H1 (cell line): ENCODE measurements at regions not wholly inside any gene's neighbourhood (a gene's known extent, or its start where the extent isn't known, plus 50 kb on each side); places are given as distances from the start of the nearest gene placed in this dataset.

Experiments
- CTCF ChIA-PET: fragments of 300-600 bp; sonication (Branson Sonifier 250); formaldehyde crosslinking; loops from one replicate; lab custom pipeline; 2021; ENCODE audit not compliant: partially characterized antibody; lab: Charles Lee
- POLR2A ChIA-PET: fragments of 300-600 bp; sonication (Branson Sonifier 250); formaldehyde crosslinking; loops from one replicate; lab custom pipeline; 2021; ENCODE audit warnings: inconsistent platforms; ENCODE audit not compliant: partially characterized antibody; lab: Charles Lee
- DNase-seq, 2 experiments: peaks; one replicate each; pipeline versions ENCODE4 v3.0.0 to v3.0.0-alpha.2; 2010 to 2022; ENCODE audit warnings: low spot score in 2 of 2, low read depth in 1 of 2, mixed read lengths in 1 of 2
- FAIRE-seq: peaks from 2 replicates; lab custom pipeline; 2011; peaks lifted over from hg19 to GRCh38; lab: Jason Lieb, UNC
- H2AFZ ChIP-seq: 2 replicates; pipeline ENCODE4 v1.8.1; 2012; ENCODE audit warnings: low read length, inconsistent platforms
- H2AK5ac ChIP-seq: 2 replicates; pipeline ENCODE4 v1.6.1; 2013; ENCODE audit warnings: low read depth, low read length
- H2BK120ac ChIP-seq: replicated peaks from 2 replicates; pipeline ENCODE3; 2013; ENCODE audit warnings: low read depth, low read length, inconsistent platforms
- H2BK12ac ChIP-seq: 2 replicates; pipeline ENCODE4 v1.6.1; 2013; ENCODE audit warnings: low read depth, low read length
- H2BK15ac ChIP-seq: 2 replicates; pipeline ENCODE4 v1.6.1; 2013; ENCODE audit warnings: low read length
- H2BK20ac ChIP-seq: 2 replicates; pipeline ENCODE4 v1.6.1; 2013; ENCODE audit warnings: low read length
- H2BK5ac ChIP-seq: 2 replicates; pipeline ENCODE4 v1.6.1; 2013; ENCODE audit warnings: low read depth, low read length
- H3K14ac ChIP-seq: 2 replicates; pipeline ENCODE4 v1.6.1; 2013; ENCODE audit warnings: inconsistent platforms; ENCODE audit not compliant: insufficient read length
- H3K18ac ChIP-seq: 2 replicates; pipeline ENCODE4 v1.6.1; 2013; ENCODE audit warnings: low read length; ENCODE audit errors: extremely low read depth
- H3K23ac ChIP-seq: 2 replicates; pipeline ENCODE4 v1.6.1; 2013; ENCODE audit warnings: inconsistent platforms; ENCODE audit not compliant: insufficient read length
- H3K23me2 ChIP-seq: 2 replicates; pipeline ENCODE4 v1.6.1; 2013; ENCODE audit warnings: low read depth, low read length
- H3K27ac ChIP-seq: 2 replicates; pipeline ENCODE4 v1.6.1; 2011; ENCODE audit warnings: low read depth, low read length, inconsistent platforms
- H3K27me3 ChIP-seq, 4 experiments: replicated peaks in 1 of 4; 1 replicate in 1 of 4; 2 replicates in 3 of 4; pipeline versions ENCODE4 v1.6.1 to v1.8.1; 2011 to 2013; ENCODE audit warnings: low read length in 3 of 4, mild to moderate bottlenecking in 3 of 4, inconsistent platforms in 2 of 4, mixed read lengths in 2 of 4, moderate library complexity in 1 of 4; ENCODE audit not compliant: control insufficient read depth in 3 of 4, insufficient read depth in 3 of 4; ENCODE audit errors: extremely low read depth in 1 of 4
- H3K36me3 ChIP-seq, 4 experiments: 2 replicates each; pipeline versions ENCODE4 v1.6.1 to v1.8.1; 2011 to 2013; ENCODE audit warnings: mild to moderate bottlenecking in 4 of 4, low read length in 3 of 4, moderate library complexity in 2 of 4, control low read depth in 1 of 4, inconsistent platforms in 1 of 4; ENCODE audit not compliant: insufficient read depth in 4 of 4, control insufficient read depth in 2 of 4
- H3K4ac ChIP-seq: replicated peaks from 2 replicates; pipeline ENCODE3; 2013; ENCODE audit warnings: low read length, low read depth, mixed read lengths, inconsistent platforms; ENCODE audit not compliant: insufficient read length
- H3K4me1 ChIP-seq, 4 experiments: replicated peaks in 1 of 4; 1 replicate in 1 of 4; 2 replicates in 3 of 4; pipeline versions ENCODE4 v1.6.1 to v1.8.1; 2011 to 2013; ENCODE audit warnings: low read length in 3 of 4, inconsistent platforms in 2 of 4, mixed read lengths in 1 of 4; ENCODE audit not compliant: insufficient read depth in 4 of 4, control insufficient read depth in 3 of 4
- H3K4me2 ChIP-seq, 2 experiments: 2 replicates each; pipeline versions ENCODE4 v1.6.1 to v1.8.1; 2011 to 2013; ENCODE audit warnings: low read depth in 2 of 2, low read length in 2 of 2, control low read depth in 1 of 2, inconsistent platforms in 1 of 2, mild to moderate bottlenecking in 1 of 2; ENCODE audit not compliant: insufficient read depth in 1 of 2
- H3K4me3 ChIP-seq, 4 experiments: fragments of 200-600, 300-600 bp in 1 of 4; sonication (generic), shearing (Covaris generic), sonication (Bioruptor Twin) in 1 of 4; 2 replicates each; pipeline versions ENCODE4 v1.5.1 to v1.8.1; 2011 to 2016; ENCODE audit warnings: low read length in 4 of 4, low read depth in 3 of 4, control low read depth in 2 of 4, inconsistent platforms in 2 of 4, mild to moderate bottlenecking in 2 of 4, mixed read lengths in 1 of 4, moderate library complexity in 1 of 4; ENCODE audit not compliant: insufficient read depth in 2 of 4; ENCODE audit errors: extremely low read depth in 1 of 4
- H3K56ac ChIP-seq: replicated peaks from 2 replicates; pipeline ENCODE3; 2013; ENCODE audit warnings: low read depth, mild to moderate bottlenecking, mixed read lengths, low read length, inconsistent platforms; ENCODE audit not compliant: insufficient read length
- H3K79me1 ChIP-seq: 2 replicates; pipeline ENCODE4 v1.6.1; 2013; ENCODE audit warnings: low read depth, low read length, control low read depth
- H3K79me2 ChIP-seq, 2 experiments: 2 replicates each; pipeline versions ENCODE4 v1.6.1 to v1.8.1; 2012 to 2013; ENCODE audit warnings: low read length in 2 of 2, mild to moderate bottlenecking in 2 of 2, inconsistent platforms in 1 of 2; ENCODE audit not compliant: insufficient read depth in 2 of 2, control insufficient read depth in 1 of 2
- H3K9ac ChIP-seq, 4 experiments: replicated peaks in 1 of 4; 1 replicate in 1 of 4; 2 replicates in 3 of 4; pipeline versions ENCODE4 v1.6.1 to v1.8.1; 2011 to 2013; ENCODE audit warnings: low read depth in 3 of 4, low read length in 3 of 4, control low read depth in 2 of 4, mild to moderate bottlenecking in 2 of 4, moderate library complexity in 2 of 4, inconsistent platforms in 1 of 4; ENCODE audit errors: extremely low read depth in 1 of 4
- H3K9me3 ChIP-seq, 2 experiments: 2 replicates each; pipeline versions ENCODE4 v1.6.1 to v1.8.1; 2012 to 2013; ENCODE audit warnings: mild to moderate bottlenecking in 2 of 2, moderate library complexity in 2 of 2, control low read depth in 1 of 2, inconsistent platforms in 1 of 2, low read depth in 1 of 2, low read length in 1 of 2, mixed read lengths in 1 of 2; ENCODE audit not compliant: insufficient read depth in 2 of 2
- H4K20me1 ChIP-seq, 2 experiments: replicated peaks in 1 of 2; 2 replicates each; pipeline versions ENCODE3 to v1.8.1; 2011 to 2013; ENCODE audit warnings: inconsistent platforms in 2 of 2, low read length in 2 of 2, mild to moderate bottlenecking in 1 of 2; ENCODE audit not compliant: insufficient read depth in 2 of 2, control insufficient read depth in 1 of 2
- H4K5ac ChIP-seq: 2 replicates; pipeline ENCODE4 v1.6.1; 2013; ENCODE audit warnings: low read length, low read depth, mixed read lengths, inconsistent platforms; ENCODE audit not compliant: insufficient read length
- H4K8ac ChIP-seq: 2 replicates; pipeline ENCODE4 v1.8.0; 2013; ENCODE audit warnings: mild to moderate bottlenecking, moderate library complexity, low read length, inconsistent platforms; ENCODE audit not compliant: insufficient read depth; ENCODE audit errors: extremely low read depth
- H4K91ac ChIP-seq: replicated peaks from 2 replicates; pipeline ENCODE3; 2013; ENCODE audit warnings: low read length, mixed read lengths, inconsistent platforms; ENCODE audit not compliant: insufficient read length
- BCL11A ChIP-seq, 2 experiments: IDR thresholded peaks; one replicate each; pipeline ENCODE4 v1.6.1; 2011; ENCODE audit warnings: low read depth in 2 of 2, low read length in 2 of 2, mild to moderate bottlenecking in 2 of 2
- CTCF ChIP-seq, 3 experiments: IDR thresholded peaks; 1 replicate in 2 of 3; 2 replicates in 1 of 3; pipeline versions ENCODE4 v1.5.1 to v1.6.1; 2011; ENCODE audit warnings: low read length in 3 of 3, mild to moderate bottlenecking in 3 of 3, inconsistent platforms in 2 of 3, low read depth in 1 of 3, moderate library complexity in 1 of 3; ENCODE audit not compliant: insufficient read depth in 1 of 3; ENCODE audit errors: control extremely low read depth in 1 of 3
- E2F6 ChIP-seq: IDR thresholded peaks from 2 replicates; pipeline ENCODE4 v1.6.1; 2012; ENCODE audit warnings: inconsistent platforms
- EGR1 ChIP-seq: IDR thresholded peaks from 2 replicates; pipeline ENCODE4 v1.6.1; 2011; ENCODE audit warnings: low read depth, low read length, borderline replicate concordance
- KDM4A ChIP-seq: IDR thresholded peaks from one replicate; pipeline ENCODE4 v1.7.1; 2012; ENCODE audit warnings: low read depth, mild to moderate bottlenecking, moderate library complexity, low read length, inconsistent platforms; ENCODE audit not compliant: severe bottlenecking
- POLR2A ChIP-seq, 2 experiments: IDR thresholded peaks; 1 replicate in 1 of 2; 2 replicates in 1 of 2; pipeline ENCODE4 v1.6.1; 2011; ENCODE audit warnings: low read depth in 2 of 2, low read length in 2 of 2, mild to moderate bottlenecking in 2 of 2; ENCODE audit errors: control extremely low read depth in 1 of 2
- POLR2AphosphoS5 ChIP-seq: IDR thresholded peaks from 2 replicates; pipeline ENCODE4 v1.6.1; 2011; ENCODE audit warnings: low read depth, low read length
- POU5F1 ChIP-seq: IDR thresholded peaks from 2 replicates; pipeline ENCODE4 v1.6.1; 2011; ENCODE audit warnings: low read depth, mild to moderate bottlenecking, low read length, moderate library complexity
- RFX5 ChIP-seq: IDR thresholded peaks from 2 replicates; pipeline ENCODE4 v1.6.1; 2011; ENCODE audit warnings: low read depth, low read length, improper control_type of control experiment, borderline replicate concordance
- SIRT6 ChIP-seq: IDR thresholded peaks from one replicate; pipeline ENCODE4 v1.7.1; 2012; ENCODE audit warnings: low read length, inconsistent platforms
- USF2 ChIP-seq: IDR thresholded peaks from 2 replicates; pipeline ENCODE4 v1.6.1; 2011; ENCODE audit warnings: low read length, improper control_type of control experiment
- WGBS, 2 experiments: shearing (Covaris generic) in 1 of 2; methylation state at CpG; one replicate each; pipeline versions ENCODE4 v1.1.6 to v1.1.7; 2013 to 2015; ENCODE audit warnings: low lambda C conversion rate in 2 of 2, mixed read lengths in 2 of 2, inconsistent platforms in 1 of 2, low coverage in 1 of 2, missing lambda C conversion rate in 1 of 2; ENCODE audit not compliant: insufficient replicate concordance in 2 of 2, insufficient coverage in 1 of 2, insufficient read length in 1 of 2; ENCODE audit errors: extremely low coverage in 1 of 2, missing lambda C conversion rate in 1 of 2; 5-methylcytosine and 5-hydroxymethylcytosine counted together

GRCh38 chr2:150759106-150759505 lies 271.6 kb upstream of the RND3 start:
- Histone ChIP-seq H3K18ac (no peak overlapping the region), H3K4me3 (no peak overlapping the region), H4K8ac (no peak overlapping the region), H3K79me2 (no peaks in the 10 kb centered on the region), H3K4me2 (no peak overlapping the region), H4K91ac (no peak overlapping the region), H3K27me3 (no peaks in the 10 kb centered on the region), H3K9ac (no peak overlapping the region), H2BK12ac (no peak overlapping the region), H3K9me3 (0 out of 4 replicates have a peak, but pooled peaks cover 0 to 9% of the 10 kb centered on the region in 2 experiments), H3K36me3 (no peaks in the 10 kb centered on the region), H3K4ac (no peak overlapping the region), H3K23ac (no peak overlapping the region), H4K5ac (no peak overlapping the region), H4K20me1 (no peaks in the 10 kb centered on the region), H3K23me2 (no peaks in the 10 kb centered on the region), H3K4me1 (peaks cover 0 to 2% (median under 1%) of the 10 kb centered on the region in 4 experiments; a peak in 1 of 7 replicates), H3K56ac (no peak overlapping the region), H3K79me1 (no peaks in the 10 kb centered on the region), H2BK20ac (no peak overlapping the region), H2AFZ (no peak overlapping the region), H2BK5ac (no peak overlapping the region), H3K27ac (no peak overlapping the region), H2BK120ac (no peak overlapping the region), H2AK5ac (no peak overlapping the region), H2BK15ac (no peak overlapping the region), H3K14ac (no peak overlapping the region)
- ChIA-PET CTCF (interaction anchor here (0.8 kb wide), 1 partner anchor 150 kb away, joined by 3 read pairs; no protein-coding TSS in a partner anchor), POLR2A (interaction anchor here (0.5 kb wide), 1 partner anchor 310 kb away, joined by 3 read pairs; no protein-coding TSS in a partner anchor)
- 86% methylated on average over 3 of the region's 3 CpGs; no CpG with 5 or more reads in 1 of the 2 experiments for WGBS, 2 experiments
- FAIRE-seq = no peak
- DNase-seq = no peak
- no peak for TF ChIP-seq POLR2A (IDR thresholded peaks at IDR 0.05; ENCODE audit: control extremely low read depth in 1 of 2, low read depth in 2 of 2, low read length in 2 of 2)
- no peak for TF ChIP-seq E2F6
- TF ChIP-seq EGR1 = no peak
- TF ChIP-seq SIRT6 = no peak
- no peak for TF ChIP-seq RFX5
- no peak for TF ChIP-seq CTCF (IDR thresholded peaks at IDR 0.05; ENCODE audit: control extremely low read depth in 1 of 3, insufficient read depth in 1 of 3, low read depth in 1 of 3, low read length in 3 of 3)
- no peak for TF ChIP-seq POU5F1
- TF ChIP-seq POLR2AphosphoS5 = no peak
- no peak for TF ChIP-seq USF2
- TF ChIP-seq BCL11A (IDR thresholded peaks at IDR 0.05; ENCODE audit: low read depth in 2 of 2, low read length in 2 of 2) = no peak
- no peak for TF ChIP-seq KDM4A
